ENCODE measurements at regions not wholly inside any gene's neighbourhood (a gene's known extent, or its start where the extent isn't known, plus 50 kb on each side); places are given as distances from the start of the nearest gene placed in this dataset.

- Histone ChIP-seq H3K9me3 (ENCODE audit: control insufficient read depth in 4 of 4, insufficient read depth in 3 of 4, low read length in 3 of 4) (peaks cover 0 to 4% (median 0%) of the 10 kb centered on the region in 4 donors), H3K27me3 (ENCODE audit: control insufficient read depth in 3 of 3, insufficient read depth in 3 of 3, low read length in 2 of 3) (no peaks in the 10 kb centered on the region), H3K36me3 (ENCODE audit: control insufficient read depth in 4 of 4, insufficient read depth in 4 of 4, low read length in 4 of 4) (no peaks in the 10 kb centered on the region), H3K27ac (ENCODE audit: low read depth in 1 of 2, low read length in 1 of 2) (no peak overlapping the region), H3K4me3 (no peak overlapping the region), H3K4me1 (ENCODE audit: control insufficient read depth in 5 of 5, insufficient read depth in 5 of 5, low read length in 5 of 5) (no peaks in the 10 kb centered on the region), H3K9ac (ENCODE audit: insufficient read depth in 1 of 2, low read length in 2 of 2) (no peak overlapping the region)
- whole genome bisulfite sequencing, 2 donors: 85 to 86% methylated on average over 7 of the region's 7 CpGs
- ATAC-seq (ENCODE audit: insufficient read depth, low FRiP score) (no peak), DNase-seq (no peak)
- no peak for TF ChIP-seq CTCF (IDR thresholded peaks at IDR 0.05; ENCODE audit: control extremely low read depth, extremely low read depth)
These were observed 787.3 kb upstream of the RBFOX1 start for GRCh38 chr16:6545329-6545728.

DNA sequence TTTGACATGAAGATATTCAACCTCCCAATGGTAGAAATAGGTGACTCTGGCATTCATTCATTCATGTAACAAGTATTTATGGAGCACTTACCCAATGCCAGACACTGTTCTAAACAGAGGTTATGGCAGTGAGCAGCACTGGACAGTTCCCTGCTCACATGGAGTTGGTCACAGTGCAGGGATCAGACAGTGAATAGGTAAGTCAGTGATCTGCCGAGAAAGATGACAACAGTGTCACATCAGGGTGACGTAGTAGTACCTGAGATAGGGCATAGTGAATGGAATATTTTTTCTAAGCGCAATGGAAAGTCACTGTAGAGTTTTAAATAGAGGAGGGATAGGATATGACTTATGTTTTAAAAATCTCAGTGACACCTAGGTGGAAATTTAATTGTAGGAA is 791.4 kb upstream of the RBFOX1 start:
- H3K36me3 ChIP-seq (ENCODE audit: control insufficient read depth in 4 of 4, insufficient read depth in 4 of 4, low read length in 4 of 4): no peaks in the 10 kb centered on the region
- WGBS, 2 donors: 73 to 87% methylated on average over 3 of the region's 3 CpGs
- H3K4me3 ChIP-seq: no peak overlapping the region
- no peak for TF ChIP-seq CTCF (IDR thresholded peaks at IDR 0.05; ENCODE audit: control extremely low read depth, extremely low read depth)
- H3K9ac ChIP-seq (ENCODE audit: insufficient read depth in 1 of 2, low read length in 2 of 2): no peak overlapping the region
- H3K27me3 ChIP-seq (ENCODE audit: control insufficient read depth in 3 of 3, insufficient read depth in 3 of 3, low read length in 2 of 3): no peaks in the 10 kb centered on the region
- ATAC-seq (ENCODE audit: insufficient read depth, low FRiP score): no peak
- H3K4me1 ChIP-seq (ENCODE audit: control insufficient read depth in 5 of 5, insufficient read depth in 5 of 5, low read length in 5 of 5): no peaks in the 10 kb centered on the region
- no peak for DNase-seq
- no peak overlapping the region for H3K27ac ChIP-seq (ENCODE audit: low read depth in 1 of 2, low read length in 1 of 2)
- H3K9me3 ChIP-seq (ENCODE audit: control insufficient read depth in 4 of 4, insufficient read depth in 3 of 4, low read length in 3 of 4): no peaks in the 10 kb centered on the region

GRCh38 chr16:6536411-6536810 is 796.2 kb upstream of the RBFOX1 start:
- no peak for TF ChIP-seq CTCF (IDR thresholded peaks at IDR 0.05; ENCODE audit: control extremely low read depth, extremely low read depth)
- peaks cover 0 to 3% (median 0%) of the 10 kb centered on the region in 4 donors for H3K9me3 ChIP-seq (ENCODE audit: control insufficient read depth in 4 of 4, insufficient read depth in 3 of 4, low read length in 3 of 4)
- H3K4me3 ChIP-seq: no peak overlapping the region

GRCh38 chr16:6531067-6531466 is 801.6 kb upstream of the RBFOX1 start:
- H3K27me3 ChIP-seq (ENCODE audit: control insufficient read depth in 3 of 3, insufficient read depth in 3 of 3, low read length in 2 of 3): no peaks in the 10 kb centered on the region
- no peak for TF ChIP-seq CTCF (IDR thresholded peaks at IDR 0.05; ENCODE audit: control extremely low read depth, extremely low read depth)
- WGBS, 2 donors: 65 to 78% methylated on average over 3 of the region's 3 CpGs

More at GRCh38 chr16:6536411-6536810, 796.2 kb upstream of the RBFOX1 start:
- H3K36me3 ChIP-seq (ENCODE audit: control insufficient read depth in 4 of 4, insufficient read depth in 4 of 4, low read length in 4 of 4): no peaks in the 10 kb centered on the region
- no peaks in the 10 kb centered on the region for H3K4me1 ChIP-seq (ENCODE audit: control insufficient read depth in 5 of 5, insufficient read depth in 5 of 5, low read length in 5 of 5)
- no peak overlapping the region for H3K27ac ChIP-seq (ENCODE audit: low read depth in 1 of 2, low read length in 1 of 2)
- DNase-seq: no peak
- H3K27me3 ChIP-seq (ENCODE audit: control insufficient read depth in 3 of 3, insufficient read depth in 3 of 3, low read length in 2 of 3): no peaks in the 10 kb centered on the region
- WGBS, 2 donors: 65 to 83% methylated on average over 2 of the region's 2 CpGs
- no peak for ATAC-seq (ENCODE audit: insufficient read depth, low FRiP score)
- H3K9ac ChIP-seq (ENCODE audit: insufficient read depth in 1 of 2, low read length in 2 of 2): no peak overlapping the region

More at GRCh38 chr16:6531067-6531466, 801.6 kb upstream of the RBFOX1 start:
- no peak overlapping the region for H3K27ac ChIP-seq (ENCODE audit: low read depth in 1 of 2, low read length in 1 of 2)
- no peaks in the 10 kb centered on the region for H3K4me1 ChIP-seq (ENCODE audit: control insufficient read depth in 5 of 5, insufficient read depth in 5 of 5, low read length in 5 of 5)
- DNase-seq (no peak), ATAC-seq (ENCODE audit: insufficient read depth, low FRiP score) (no peak)
- H3K36me3 ChIP-seq (ENCODE audit: control insufficient read depth in 4 of 4, insufficient read depth in 4 of 4, low read length in 4 of 4): no peaks in the 10 kb centered on the region
- peaks cover 0 to 3% (median under 1%) of the 10 kb centered on the region in 4 donors for H3K9me3 ChIP-seq (ENCODE audit: control insufficient read depth in 4 of 4, insufficient read depth in 3 of 4, low read length in 3 of 4)
- H3K4me3 ChIP-seq: no peak overlapping the region
- no peak overlapping the region for H3K9ac ChIP-seq (ENCODE audit: insufficient read depth in 1 of 2, low read length in 2 of 2)

All from lung (tissue), 11 donors.